ENCODE measurements at regions not wholly inside any gene's neighbourhood (a gene's known extent, or its start where the extent isn't known, plus 50 kb on each side); places are given as distances from the start of the nearest gene placed in this dataset.
"Not testable (repeated sequence)": the region's sequence is repeated elsewhere in the genome, so short reads cannot be mapped to it uniquely, and the experiment has no call there.

DNA sequence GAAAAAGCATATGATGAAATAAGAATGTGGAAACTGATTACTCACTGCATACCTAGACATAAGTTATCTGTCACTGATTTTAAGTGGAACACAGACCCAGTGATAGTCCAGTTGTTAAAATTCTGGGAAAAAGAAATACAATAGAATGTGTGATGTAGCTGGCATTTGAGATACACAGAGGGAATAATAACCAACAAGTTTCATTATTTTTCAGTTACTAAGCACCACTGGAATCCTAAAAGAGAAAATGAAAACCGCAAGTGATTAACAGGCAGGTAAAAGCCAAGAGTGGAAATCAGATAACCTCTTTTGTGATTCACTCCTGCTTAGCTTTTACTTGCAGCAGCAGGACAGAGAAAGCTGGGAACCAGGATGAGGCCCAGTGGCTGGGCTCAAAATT, 994.0 kb upstream of the SEMA6A start:
- no peak for DNase-seq

DNA sequence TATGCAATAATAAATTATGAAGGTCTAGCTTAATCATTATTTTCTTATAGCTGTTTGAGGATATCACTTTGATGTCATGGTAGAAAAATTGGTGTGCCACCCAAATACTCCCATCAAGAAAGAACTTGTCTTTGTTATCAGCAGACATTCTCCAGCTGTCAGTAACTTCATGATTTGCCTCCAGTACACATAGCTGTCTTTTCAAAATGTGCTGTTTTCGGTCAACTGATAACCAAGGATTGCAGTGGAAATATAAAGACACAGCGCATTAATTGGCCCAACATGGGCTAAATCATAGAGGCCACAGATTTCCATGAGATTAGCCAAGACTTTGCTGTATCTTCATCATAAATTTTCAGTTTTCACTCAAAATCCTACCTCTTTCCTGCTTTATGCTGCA, 993.5 kb upstream of the SEMA6A start:
- DNase-seq, result no peak

DNA sequence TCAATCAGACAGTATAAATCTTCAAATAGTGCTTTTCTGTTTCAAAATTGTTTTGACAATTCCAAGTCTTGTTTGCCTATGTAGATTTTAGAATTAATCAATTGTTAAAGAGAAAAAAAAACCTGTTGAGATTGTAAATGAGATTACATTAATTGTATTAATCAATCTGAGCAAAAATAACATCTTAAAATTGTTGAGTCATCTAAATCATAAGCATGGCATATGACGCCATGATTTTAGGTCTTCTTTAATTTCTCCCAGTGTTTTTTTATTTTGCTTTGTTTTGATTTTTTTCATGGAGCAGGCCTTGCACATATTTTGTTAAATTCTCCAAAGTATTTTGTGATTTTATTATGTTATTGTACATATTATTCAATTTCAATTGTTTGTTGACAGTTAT, 988.0 kb upstream of the SEMA6A start:
- DNase-seq, result no peak

DNA sequence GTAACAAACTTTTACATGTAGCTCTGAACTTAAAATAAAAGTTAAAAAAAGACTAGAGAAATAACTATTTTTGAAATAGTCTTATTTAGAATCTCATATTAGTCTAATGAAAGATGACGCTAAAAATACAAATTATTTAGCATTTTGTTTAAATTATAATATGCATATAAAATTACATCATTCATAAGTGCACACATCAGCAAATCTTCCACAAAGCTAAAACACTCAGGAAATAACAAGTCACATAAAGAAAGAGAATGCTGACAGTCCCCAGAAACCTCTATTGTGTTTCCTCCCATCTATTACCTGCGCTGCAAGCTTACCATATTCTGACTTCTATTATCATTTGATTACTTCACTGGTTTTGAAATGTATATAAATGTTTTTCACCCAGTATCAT, 986.9 kb upstream of the SEMA6A start:
- DNase-seq, result no peak

DNA sequence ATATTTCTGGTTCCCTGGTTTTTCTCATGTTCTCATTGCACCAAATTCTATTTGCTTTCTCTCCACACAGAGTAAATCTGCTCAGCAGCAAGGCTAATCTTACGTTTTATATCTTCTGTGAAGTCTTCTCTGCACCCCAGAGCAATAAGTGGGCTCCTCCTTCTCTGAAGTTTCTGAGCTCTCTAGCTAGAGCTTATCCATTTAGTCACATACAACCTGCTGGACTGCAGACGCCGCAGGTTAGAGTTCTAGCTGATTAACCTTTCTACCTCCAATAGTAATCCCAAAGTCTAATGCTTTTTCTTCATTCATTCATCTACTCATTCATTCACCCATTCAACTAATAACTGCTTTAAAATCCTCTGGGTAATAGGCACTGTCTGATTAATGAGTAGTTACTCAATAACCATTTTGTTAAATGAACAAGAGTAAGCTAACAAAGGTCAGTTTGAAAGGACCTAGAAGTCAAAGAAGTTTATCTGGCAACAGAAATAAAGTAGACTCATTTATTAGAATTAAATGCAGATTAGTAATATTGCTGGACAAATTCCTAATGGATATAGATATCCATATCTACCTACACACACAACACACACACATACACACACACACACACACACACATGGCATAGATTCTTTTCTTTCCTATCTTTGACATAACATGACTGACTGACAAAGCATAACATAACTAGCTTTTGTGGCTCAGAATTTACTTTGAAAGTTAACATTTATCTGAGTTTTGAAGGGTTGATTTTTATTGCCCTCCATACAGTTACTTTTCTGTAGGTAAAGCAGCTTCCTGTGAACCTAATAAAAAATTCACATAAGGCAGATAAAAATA, 984.6 kb upstream of the SEMA6A start:
- no peak for DNase-seq

DNA sequence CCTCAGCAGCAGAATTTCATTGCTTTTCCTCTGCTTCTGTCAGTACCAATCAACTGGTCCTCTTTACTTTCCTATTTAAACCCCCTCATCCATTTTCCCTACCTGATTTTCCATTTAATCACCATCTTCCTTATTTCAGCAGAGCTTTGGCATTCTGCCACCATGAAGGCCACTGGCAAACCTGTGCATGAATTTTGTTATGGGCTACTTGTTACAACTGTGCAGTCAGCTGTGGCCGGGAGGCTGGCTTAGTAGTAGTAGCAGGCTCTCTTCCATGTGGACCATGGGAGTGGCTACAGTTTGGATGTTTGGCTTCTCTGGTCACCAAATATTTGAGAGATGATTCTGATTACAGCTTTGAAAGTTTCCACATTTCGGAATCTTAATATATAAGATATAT, 976.6 kb upstream of the SEMA6A start:
- DNase-seq, result no peak

DNA sequence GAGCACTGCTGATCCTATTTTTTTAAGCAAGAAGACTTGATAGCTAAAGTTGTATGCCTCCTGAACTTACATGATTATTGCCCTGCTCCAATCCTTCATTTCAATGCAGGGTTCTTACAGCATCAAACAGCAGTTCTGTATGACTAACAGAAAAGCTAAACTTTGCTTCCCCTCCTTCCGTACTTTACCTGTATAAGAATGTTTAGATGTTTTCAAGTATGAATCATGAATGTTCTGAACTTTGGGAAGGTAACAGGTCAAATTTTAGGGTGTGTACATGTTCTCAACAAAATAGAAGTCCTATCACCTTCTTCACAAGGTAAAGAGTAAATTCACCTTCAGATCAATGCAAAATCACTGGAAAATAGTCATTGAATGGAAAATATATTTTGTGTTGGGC, 972.6 kb upstream of the SEMA6A start:
- no peak for DNase-seq

DNA sequence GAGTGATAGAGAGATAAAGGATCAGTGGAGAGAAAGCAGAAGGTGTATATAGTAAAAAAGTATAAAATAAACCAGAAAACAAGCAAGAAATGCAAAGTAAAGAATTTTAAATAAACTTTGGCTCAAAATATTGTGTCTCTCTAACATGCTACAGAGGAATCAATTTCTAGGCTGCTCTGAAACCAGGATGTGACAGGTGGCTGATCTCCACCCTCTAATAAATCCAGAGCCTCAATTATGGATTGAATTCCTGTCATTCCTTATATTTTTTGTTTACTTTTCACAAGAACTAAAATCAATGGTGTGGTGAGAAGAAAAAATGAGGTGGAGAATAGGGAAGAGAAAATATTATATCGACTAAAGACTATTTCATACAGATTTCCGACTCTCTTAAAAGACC, 965.1 kb upstream of the SEMA6A start:
- DNase-seq, result no peak

DNA sequence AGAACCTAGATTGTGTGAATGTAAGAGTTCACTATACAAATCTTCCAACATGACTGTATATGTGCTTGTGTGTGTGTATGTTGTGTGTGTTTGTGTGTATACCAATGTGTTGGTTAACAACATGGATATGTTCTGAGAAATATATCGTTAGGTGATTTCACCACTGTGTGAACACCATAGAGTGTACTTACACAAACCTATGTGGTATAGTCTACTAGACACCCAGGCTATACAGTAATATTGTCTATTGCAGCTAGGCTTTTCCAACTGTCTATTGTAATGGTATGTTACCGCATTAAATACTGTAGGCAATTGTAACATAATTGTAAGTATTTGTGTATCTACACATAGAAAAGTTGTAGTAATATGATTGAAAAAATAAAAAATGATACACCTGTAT, 959.2 kb upstream of the SEMA6A start:
- no peak for DNase-seq

DNA sequence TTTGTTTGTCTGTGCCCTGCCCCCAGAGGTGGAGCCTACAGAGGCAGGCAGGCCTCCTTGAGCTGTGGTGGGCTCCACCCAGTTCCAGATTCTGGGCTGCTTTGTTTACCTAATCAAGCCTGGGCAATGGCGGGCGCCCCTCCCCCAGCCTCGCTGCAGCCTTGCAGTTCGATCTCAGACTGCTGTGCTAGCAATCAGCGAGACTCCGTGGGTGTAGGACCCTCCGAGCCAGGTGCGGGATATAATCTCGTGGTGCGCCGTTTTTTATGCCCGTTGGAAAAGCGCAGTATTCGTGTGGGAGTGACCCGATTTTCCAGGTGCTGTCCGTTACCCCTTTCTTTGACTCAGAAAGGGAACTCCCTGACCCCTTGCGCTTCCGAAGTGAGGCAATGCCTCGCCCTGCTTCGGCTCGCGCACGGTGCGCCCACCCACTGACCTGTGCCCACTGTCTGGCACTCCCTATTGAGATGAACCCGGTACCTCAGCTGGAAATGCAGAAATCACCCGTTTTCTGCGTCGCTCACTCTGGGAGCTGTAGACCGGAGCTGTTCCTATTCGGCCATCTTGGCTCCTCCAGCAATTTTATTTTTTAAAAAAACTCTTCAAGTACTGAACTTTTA, 958.5 kb upstream of the SEMA6A start:
- DNase-seq, result not testable (repeated sequence)

DNA sequence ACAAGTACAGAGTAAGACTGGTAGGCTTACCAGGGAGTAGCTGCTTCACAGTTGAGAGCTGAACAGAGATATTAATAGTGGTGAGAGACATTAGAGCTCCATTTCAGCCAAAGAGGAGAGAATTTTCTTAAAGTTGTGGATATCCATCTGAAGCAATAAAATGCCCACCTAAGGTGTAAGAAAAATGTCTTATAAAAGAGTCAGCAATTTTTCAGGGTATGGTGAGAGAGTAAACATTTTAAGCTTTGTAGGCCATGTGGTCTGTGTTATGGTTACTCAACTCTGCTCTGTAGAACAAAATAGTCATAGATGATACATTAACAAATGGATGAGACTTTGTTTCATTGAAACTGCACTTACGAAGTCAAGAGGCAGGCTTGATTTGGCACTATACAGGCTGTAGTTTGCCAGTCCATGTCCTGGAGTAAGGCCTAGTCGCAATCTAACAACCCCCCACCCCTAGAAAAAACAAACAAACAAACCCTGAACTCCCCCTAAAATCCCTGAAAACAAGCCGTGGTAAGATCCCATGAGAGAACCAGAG, 945.4 kb upstream of the SEMA6A start:
- DNase-seq, result no peak

DNA sequence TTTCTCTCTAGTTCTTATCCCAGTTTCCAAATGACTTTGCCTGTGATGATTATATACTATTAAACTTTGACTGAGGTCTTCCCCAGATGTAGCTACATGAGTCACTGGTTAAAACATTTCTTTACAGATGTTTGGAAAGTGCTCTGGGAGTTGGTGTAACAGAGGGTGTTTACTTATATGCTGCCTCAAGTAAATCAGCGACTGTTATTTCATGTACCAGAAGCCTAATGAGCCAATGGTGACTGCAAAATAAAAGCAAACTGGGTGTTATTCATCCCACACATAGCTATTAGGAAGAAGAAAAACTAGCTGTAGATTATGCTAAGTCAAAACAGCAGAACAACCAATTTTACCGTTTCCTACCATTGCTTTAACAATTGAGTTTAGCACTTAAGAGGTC, 929.7 kb upstream of the SEMA6A start:
- no peak for DNase-seq

DNA sequence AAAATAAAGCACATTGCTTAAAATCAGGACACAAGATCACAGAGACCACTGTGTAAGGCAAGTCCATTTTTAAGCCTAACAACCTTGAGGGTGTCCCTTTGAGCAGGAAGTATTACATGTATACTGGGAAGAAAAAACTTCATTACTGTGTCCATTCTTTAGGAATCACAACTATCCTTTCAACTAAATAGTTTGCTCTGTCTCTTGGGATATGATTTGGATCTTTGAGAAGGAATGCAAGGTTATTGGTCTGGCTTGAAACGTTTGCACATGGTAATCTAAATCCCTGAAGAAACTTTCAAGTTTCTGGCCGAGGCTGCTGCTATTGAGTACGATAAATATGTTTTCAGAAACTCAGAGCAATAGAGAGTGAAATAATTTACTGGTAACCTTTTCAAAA, 923.0 kb upstream of the SEMA6A start:
- DNase-seq, result no peak

DNA sequence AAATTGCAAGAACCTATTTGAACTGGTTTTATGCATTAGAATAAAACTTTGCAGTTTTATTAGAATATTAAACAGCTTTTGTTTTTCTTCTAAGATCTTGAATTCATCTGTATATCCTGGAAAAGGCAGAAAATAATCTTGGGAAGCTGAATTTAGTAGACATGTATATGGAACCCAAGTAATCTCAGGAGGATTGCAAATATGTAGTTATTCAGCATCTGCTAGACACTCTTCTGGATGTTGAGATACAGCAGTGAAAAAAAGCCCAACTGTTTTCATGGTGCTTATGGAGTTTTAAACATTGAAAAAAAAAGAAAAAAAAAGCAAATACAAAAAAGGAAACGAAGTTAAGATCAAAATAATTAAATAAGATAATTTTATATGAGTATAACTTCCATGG, 922.2 kb upstream of the SEMA6A start:
- DNase-seq, result no peak

DNA sequence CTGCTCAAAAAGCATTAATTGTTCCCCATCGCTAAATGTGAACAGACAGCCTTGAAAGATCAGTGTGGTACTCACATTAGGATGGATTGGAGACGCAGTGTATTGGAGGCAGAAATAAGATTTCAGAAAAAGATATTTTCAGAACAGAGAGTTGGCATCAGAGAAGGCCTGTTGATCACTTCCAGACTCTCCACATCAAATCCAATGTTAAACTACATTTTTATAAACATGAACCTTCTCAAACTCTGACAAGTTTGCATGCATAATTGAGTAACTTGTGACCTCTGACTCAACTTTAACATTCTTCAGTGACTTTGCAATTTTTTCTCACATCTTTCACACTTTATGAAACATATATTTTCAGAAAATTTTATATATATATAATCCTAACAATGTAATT, 919.6 kb upstream of the SEMA6A start:
- DNase-seq, result no peak

DNA sequence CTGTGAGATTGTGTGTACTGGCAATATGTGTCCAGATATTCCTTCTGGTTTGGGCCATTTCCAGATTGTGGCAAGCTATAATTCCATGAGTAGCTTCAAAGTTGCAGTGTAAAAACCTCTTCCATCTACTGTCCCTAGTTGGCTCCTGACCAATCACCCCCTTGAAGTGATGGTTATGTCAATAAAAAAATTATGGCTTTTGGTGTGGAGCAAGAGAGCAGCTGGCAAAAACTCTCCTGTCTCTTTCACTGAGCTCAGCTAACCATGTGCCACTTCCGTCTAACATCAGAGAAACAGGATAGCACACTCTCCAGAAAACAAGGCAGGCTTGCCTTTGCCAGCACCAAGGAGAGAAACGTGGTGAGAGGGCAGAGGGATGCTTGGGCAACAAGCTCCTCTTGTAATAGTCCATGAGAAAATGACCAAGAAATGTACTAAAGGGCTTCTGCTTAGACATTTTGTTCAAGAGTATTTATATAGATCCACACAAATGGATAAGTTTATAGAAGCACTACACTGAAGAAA, 914.4 kb upstream of the SEMA6A start:
- DNase-seq, result peak; percentile 41

DNA sequence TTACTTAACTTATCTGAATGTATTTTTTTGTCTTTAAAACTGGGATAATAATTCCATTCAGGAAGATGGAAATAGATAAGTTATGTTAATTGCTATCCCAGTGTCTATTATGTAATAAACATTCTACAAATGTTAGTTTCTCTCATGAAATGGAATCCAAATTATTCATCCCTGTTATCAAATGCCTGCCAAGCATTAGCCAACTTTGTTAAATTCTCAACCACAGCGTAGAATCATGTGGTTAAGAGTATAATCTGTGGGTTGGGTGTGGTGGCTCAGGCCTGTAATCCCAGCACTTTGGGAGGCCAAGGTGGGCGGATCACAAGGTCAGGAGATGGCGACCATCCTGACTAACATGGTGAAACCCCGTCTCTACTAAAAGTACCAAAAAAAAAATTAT, 912.9 kb upstream of the SEMA6A start:
- no peak for DNase-seq

DNA sequence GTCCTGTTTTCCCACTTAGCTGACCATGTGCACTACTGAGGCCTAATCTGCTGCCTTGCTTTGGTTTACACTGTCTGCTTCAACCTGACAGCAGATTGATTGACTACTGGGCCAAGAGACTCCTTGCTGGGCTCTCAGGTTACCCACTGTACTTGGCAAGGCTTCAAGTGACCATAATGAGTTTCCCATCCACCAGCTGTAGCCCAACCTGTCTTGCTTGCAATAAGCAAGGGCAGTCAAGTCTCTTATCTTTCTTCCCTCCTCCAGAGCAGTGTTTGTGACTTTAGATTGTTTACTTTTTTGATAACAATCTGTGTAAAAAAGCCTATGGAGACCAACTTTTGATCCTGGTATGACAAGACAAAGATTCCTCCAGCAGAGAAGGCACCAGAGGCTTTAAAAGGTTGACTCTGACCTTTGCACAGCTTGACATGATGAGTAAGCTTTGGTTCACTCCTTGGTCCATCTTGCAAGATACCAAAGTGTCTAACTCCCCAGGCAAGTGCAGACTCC, 912.3 kb upstream of the SEMA6A start:
- peak; percentile 71 for DNase-seq

DNA sequence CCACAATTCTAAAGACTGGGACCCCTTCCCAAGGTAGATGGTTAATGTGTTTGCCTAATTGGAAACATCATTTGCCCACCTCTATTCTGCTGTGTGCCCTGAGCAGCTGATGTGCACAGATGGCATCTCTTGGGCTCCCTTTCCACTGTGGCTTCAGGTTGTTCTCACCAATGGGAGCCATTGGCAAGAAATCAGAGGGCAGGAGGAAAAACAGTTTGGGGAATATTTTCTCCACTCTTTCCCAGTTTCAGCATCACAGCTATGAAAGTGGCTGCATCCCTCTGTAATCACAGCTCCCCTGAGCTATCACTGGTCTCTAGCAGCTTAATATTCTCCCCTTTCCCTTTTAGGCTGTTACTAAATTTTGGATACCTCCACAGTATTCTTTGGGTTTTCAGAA, 911.6 kb upstream of the SEMA6A start:
- DNase-seq, result peak; percentile 37

DNA sequence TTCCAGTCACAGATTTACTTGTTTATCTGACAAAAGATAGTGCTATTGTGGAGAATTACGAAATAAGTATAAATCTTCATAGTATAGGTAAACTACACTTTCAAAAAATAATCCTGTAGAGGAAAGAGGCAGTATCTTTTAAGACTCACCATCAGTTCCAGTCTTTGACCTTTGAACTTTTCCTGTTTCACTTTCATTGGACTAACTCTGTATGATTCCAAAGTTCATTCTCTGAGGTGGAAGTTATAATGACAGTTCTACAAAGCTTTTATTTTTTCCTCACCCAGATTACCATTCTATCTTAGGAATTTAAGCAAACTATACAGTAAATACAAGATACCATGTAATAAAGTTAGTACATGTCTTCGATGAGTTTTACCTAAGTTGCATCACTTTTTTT, 901.3 kb upstream of the SEMA6A start:
- DNase-seq, result no peak

DNA sequence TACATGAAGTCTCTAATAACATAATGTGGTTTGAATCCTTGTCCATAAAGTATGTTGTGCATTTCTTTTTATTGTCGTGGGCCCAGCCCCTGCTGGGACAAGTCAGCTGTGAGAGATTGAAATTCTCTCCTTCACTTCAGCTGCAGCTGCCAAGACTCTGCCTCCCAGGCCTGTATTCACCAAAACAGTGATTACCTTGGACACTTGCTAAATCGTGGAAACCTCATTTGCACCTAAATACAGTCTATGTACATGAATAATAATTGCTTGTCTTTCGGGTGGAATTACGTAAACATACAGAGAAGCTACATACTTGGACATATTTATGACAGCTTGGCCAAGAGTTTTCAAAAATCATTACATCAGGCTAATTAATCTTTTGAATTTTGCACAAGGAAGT, 898.5 kb upstream of the SEMA6A start:
- DNase-seq, result peak; percentile 25

DNA sequence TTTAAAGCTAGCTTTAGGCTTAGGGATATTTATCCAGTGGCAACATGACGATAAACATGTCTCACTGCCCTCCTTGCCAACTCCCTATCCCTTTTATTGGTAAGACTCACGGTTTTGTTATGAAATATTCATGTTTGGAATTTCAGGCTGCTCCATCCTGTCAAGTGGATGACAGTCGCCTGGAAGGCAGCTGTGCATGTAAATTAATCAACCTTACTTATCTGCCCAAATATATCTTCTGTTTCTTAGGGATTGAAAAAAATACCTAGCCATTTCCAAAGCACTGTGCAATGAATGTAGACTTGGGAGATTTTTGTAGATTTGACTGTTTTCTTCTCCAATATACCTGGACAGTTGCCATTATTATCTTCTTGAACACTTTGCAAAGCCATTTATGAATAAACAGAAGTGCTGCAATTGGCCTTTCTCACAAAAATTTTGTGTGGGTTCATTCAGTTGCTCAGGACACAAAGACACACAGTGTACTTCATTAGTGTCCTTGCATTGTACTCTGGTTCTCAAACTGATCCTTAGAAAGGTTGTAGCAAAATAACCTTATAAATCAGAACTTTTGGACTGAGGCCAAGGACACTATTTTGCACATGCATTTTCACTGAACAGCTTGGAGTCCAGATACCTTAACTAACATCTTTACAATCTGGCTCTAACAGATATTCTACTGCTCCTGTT, 889.4 kb upstream of the SEMA6A start:
- peak; percentile 28 for DNase-seq

DNA sequence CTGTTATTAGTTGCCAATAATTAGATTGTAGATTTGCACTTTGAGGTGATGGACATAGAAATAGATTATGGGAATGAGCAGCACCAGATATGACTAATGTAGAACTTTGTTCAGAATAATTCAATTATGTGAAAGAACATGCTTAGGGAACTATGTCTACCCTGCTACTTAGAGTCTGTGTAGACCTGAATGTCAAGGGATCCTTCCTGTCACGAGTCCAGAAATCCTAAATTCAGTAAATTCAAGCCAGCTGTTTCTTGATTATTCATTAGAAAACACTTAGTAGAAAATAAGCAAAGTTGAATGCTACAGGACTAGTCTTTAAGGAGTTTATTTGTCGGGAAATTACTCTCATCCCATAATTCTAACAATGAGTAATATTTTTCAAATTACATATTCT, 887.3 kb upstream of the SEMA6A start:
- DNase-seq, result no peak

DNA sequence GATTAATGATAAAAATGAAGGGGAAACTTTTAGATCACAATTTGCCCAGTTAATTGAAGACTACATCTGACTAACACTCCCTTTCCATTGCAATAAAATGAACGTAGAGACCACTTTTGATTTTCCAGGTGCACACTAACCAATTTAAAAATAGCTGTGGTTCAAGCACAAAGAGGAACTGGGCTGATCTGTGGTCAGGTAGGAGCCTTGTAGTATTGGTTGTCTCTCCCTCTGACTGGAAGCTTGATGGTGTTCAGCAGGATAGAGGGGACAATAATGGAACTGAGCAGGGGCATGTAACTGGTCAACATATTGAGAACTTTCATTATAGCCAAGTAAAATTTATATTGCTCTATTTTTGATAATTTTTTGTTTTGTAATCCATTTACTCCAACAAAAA, 886.8 kb upstream of the SEMA6A start:
- DNase-seq, result no peak

Measured in NCI-H2171 (cell line).